Left renal pelvis (tissue), 4 donors: ENCODE measurements at regions not wholly inside any gene's neighbourhood (a gene's known extent, or its start where the extent isn't known, plus 50 kb on each side); places are given as distances from the start of the nearest gene placed in this dataset.
"Not testable (repeated sequence)": the region's sequence is repeated elsewhere in the genome, so short reads cannot be mapped to it uniquely, and the experiment has no call there.

Source experiments
- DNase-seq, 4 donors: peaks; one replicate each; pipeline ENCODE4 v3.0.0-alpha.2; 2013; ENCODE audit warnings: low read depth in 4 of 4, low spot score in 3 of 4

GRCh38 chr1:120465900-120466299, 51.1 kb downstream of the NBPF8 start:
- not testable (repeated sequence) for DNase-seq

- DNase-seq, result not testable (repeated sequence)
These were observed 62.8 kb downstream of the NBPF8 start for GRCh38 chr1:120477663-120478062.

- DNase-seq, result not testable (repeated sequence)
These were observed 63.6 kb downstream of the NBPF8 start for GRCh38 chr1:120478400-120478799.

- not testable (repeated sequence) for DNase-seq
These were observed 72.7 kb downstream of the NBPF8 start for GRCh38 chr1:120487542-120487941.

- not testable (repeated sequence) for DNase-seq
These were observed 74.4 kb downstream of the NBPF8 start for GRCh38 chr1:120489217-120489616.

- not testable (repeated sequence) for DNase-seq
These were observed 82.3 kb downstream of the NBPF8 start for GRCh38 chr1:120497145-120497544.

- DNase-seq, result not testable (repeated sequence)
These were observed 88.4 kb downstream of the NBPF8 start for GRCh38 chr1:120503284-120503683.

GRCh38 chr1:120506352-120506751, 91.5 kb downstream of the NBPF8 start:
- DNase-seq, result not testable (repeated sequence)

GRCh38 chr1:120508351-120508750, 93.5 kb downstream of the NBPF8 start:
- DNase-seq, result not testable (repeated sequence)

GRCh38 chr1:120509258-120509657, 94.4 kb downstream of the NBPF8 start:
- DNase-seq, result not testable (repeated sequence)

GRCh38 chr1:120513099-120513498, 98.3 kb downstream of the NBPF8 start:
- not testable (repeated sequence) for DNase-seq

GRCh38 chr1:120513531-120513930, 98.7 kb downstream of the NBPF8 start:
- DNase-seq, result not testable (repeated sequence)

GRCh38 chr1:120519196-120519595, 104.4 kb downstream of the NBPF8 start:
- not testable (repeated sequence) for DNase-seq

GRCh38 chr1:120524416-120524815, 109.6 kb downstream of the NBPF8 start:
- DNase-seq, result not testable (repeated sequence)

- not testable (repeated sequence) for DNase-seq
These were observed 110.6 kb downstream of the NBPF8 start for GRCh38 chr1:120525386-120525785.

GRCh38 chr1:120529475-120530089, 114.7 kb downstream of the NBPF8 start:
- DNase-seq, result not testable (repeated sequence)

- DNase-seq, result not testable (repeated sequence)
These were observed 116.6 kb downstream of the NBPF8 start for GRCh38 chr1:120531455-120531854.

- not testable (repeated sequence) for DNase-seq
These were observed 119.7 kb downstream of the NBPF8 start for GRCh38 chr1:120534361-120535047.

- DNase-seq, result not testable (repeated sequence)
These were observed 120.2 kb downstream of the NBPF8 start for GRCh38 chr1:120535052-120535451.

GRCh38 chr1:120541394-120541793, 126.6 kb downstream of the NBPF8 start:
- not testable (repeated sequence) for DNase-seq

- not testable (repeated sequence) for DNase-seq
These were observed 127.5 kb downstream of the NBPF8 start for GRCh38 chr1:120542365-120542764.

GRCh38 chr1:120542940-120543339, 128.1 kb downstream of the NBPF8 start:
- DNase-seq, result not testable (repeated sequence)
